DMS 273 treated with DMSO at 0.1 percent for 48 hours (cell line): ENCODE measurements at regions not wholly inside any gene's neighbourhood (a gene's known extent, or its start where the extent isn't known, plus 50 kb on each side); places are given as distances from the start of the nearest gene placed in this dataset.

ENCODE experiments used
- DNase-seq: peaks from one replicate; lab custom pipeline; 2025; lab: John Stamatoyannopoulos, UW

GRCh38 chr12:97177481-97177880 lies 270.4 kb downstream of the NEDD1 start:
- no peak for DNase-seq

- no peak for DNase-seq
These were observed 274.7 kb downstream of the NEDD1 start for GRCh38 chr12:97181571-97182265.

GRCh38 chr12:97182769-97183168 lies 275.7 kb downstream of the NEDD1 start:
- no peak for DNase-seq

GRCh38 chr12:97184127-97184773 lies 277.2 kb downstream of the NEDD1 start:
- no peak for DNase-seq

- DNase-seq, result no peak
These were observed 277.0 kb upstream of the RMST start for GRCh38 chr12:97185567-97185966.

- DNase-seq, result no peak
These were observed 268.1 kb upstream of the RMST start for GRCh38 chr12:97194546-97194945.

- no peak for DNase-seq
These were observed 262.4 kb upstream of the RMST start for GRCh38 chr12:97200181-97200580.

GRCh38 chr12:97203408-97203807 lies 259.2 kb upstream of the RMST start:
- no peak for DNase-seq

GRCh38 chr12:97209997-97210396 lies 252.6 kb upstream of the RMST start:
- DNase-seq, result no peak

- DNase-seq, result no peak
These were observed 251.1 kb upstream of the RMST start for GRCh38 chr12:97211416-97211930.

- no peak for DNase-seq
These were observed 245.8 kb upstream of the RMST start for GRCh38 chr12:97216848-97217247.

- no peak for DNase-seq
These were observed 240.2 kb upstream of the RMST start for GRCh38 chr12:97222391-97222790.

GRCh38 chr12:97223419-97223818 lies 239.2 kb upstream of the RMST start:
- DNase-seq, result no peak

GRCh38 chr12:97229004-97229403 lies 233.6 kb upstream of the RMST start:
- no peak for DNase-seq

- DNase-seq, result no peak
These were observed 227.5 kb upstream of the RMST start for GRCh38 chr12:97235102-97235501.

- no peak for DNase-seq
These were observed 216.2 kb upstream of the RMST start for GRCh38 chr12:97246368-97246767.

- DNase-seq, result no peak
These were observed 212.1 kb upstream of the RMST start for GRCh38 chr12:97250483-97250882.

- DNase-seq, result no peak
These were observed 204.9 kb upstream of the RMST start for GRCh38 chr12:97257726-97258125.

GRCh38 chr12:97259098-97259497 lies 203.5 kb upstream of the RMST start:
- no peak for DNase-seq

- DNase-seq, result no peak
These were observed 201.8 kb upstream of the RMST start for GRCh38 chr12:97260786-97261185.

GRCh38 chr12:97267166-97267565 lies 195.4 kb upstream of the RMST start:
- DNase-seq, result no peak

- DNase-seq, result no peak
These were observed 194.9 kb upstream of the RMST start for GRCh38 chr12:97267594-97268202.

GRCh38 chr12:97272471-97272870 lies 190.1 kb upstream of the RMST start:
- no peak for DNase-seq
